Ishikawa (cell line): ENCODE measurements at regions not wholly inside any gene's neighbourhood (a gene's known extent, or its start where the extent isn't known, plus 50 kb on each side); places are given as distances from the start of the nearest gene placed in this dataset.

Experiments used
- CEBPB ChIP-seq: IDR thresholded peaks from 2 replicates; pipeline ENCODE4 v1.6.1; 2012
- CREB1 ChIP-seq: IDR thresholded peaks from 2 replicates; pipeline ENCODE4 v1.6.1; 2012; ENCODE audit warnings: low read depth
- EGR1 ChIP-seq: IDR thresholded peaks from 2 replicates; pipeline ENCODE4 v1.6.1; 2012
- EP300 ChIP-seq: IDR thresholded peaks from 2 replicates; pipeline ENCODE4 v1.6.1; 2012; ENCODE audit warnings: borderline replicate concordance
- FOXM1 ChIP-seq: IDR thresholded peaks from 2 replicates; pipeline ENCODE4 v1.6.1; 2012; ENCODE audit warnings: low read depth, borderline replicate concordance
- MAX ChIP-seq: IDR thresholded peaks from 2 replicates; pipeline ENCODE4 v1.6.1; 2012
- NFIC ChIP-seq: IDR thresholded peaks from 2 replicates; pipeline ENCODE4 v1.6.1; 2012
- RAD21 ChIP-seq: IDR thresholded peaks from 2 replicates; pipeline ENCODE4 v1.6.1; 2012; ENCODE audit warnings: low read depth
- REST ChIP-seq: IDR thresholded peaks from 2 replicates; pipeline ENCODE4 v1.6.1; 2012; ENCODE audit warnings: low read depth, mild to moderate bottlenecking
- TAF1 ChIP-seq: IDR thresholded peaks from 2 replicates; pipeline ENCODE4 v1.6.1; 2012; ENCODE audit warnings: low read depth, mild to moderate bottlenecking
- TCF12 ChIP-seq: IDR thresholded peaks from 2 replicates; pipeline ENCODE4 v1.6.1; 2012; ENCODE audit warnings: low read depth
- USF1 ChIP-seq: IDR thresholded peaks from 2 replicates; pipeline ENCODE4 v1.6.1; 2012
- YY1 ChIP-seq: IDR thresholded peaks from 2 replicates; pipeline ENCODE4 v1.6.1; 2012; ENCODE audit warnings: low read depth
- ZBTB7A ChIP-seq: IDR thresholded peaks from 2 replicates; pipeline ENCODE4 v1.6.1; 2012; ENCODE audit warnings: low read depth

GRCh38 chr22:47698906-47699305, 936.5 kb downstream of the TBC1D22A start:
- no peak for TF ChIP-seq TCF12
- no peak for TF ChIP-seq RAD21
- TF ChIP-seq CREB1, result no peak
- TF ChIP-seq FOXM1, result no peak
- no peak for TF ChIP-seq USF1
- TF ChIP-seq EP300, result no peak
- TF ChIP-seq YY1, result no peak
- no peak for TF ChIP-seq CEBPB
- no peak for TF ChIP-seq NFIC
- no peak for TF ChIP-seq REST
- TF ChIP-seq TAF1, result no peak
- no peak for TF ChIP-seq ZBTB7A
- TF ChIP-seq EGR1, result no peak
- TF ChIP-seq MAX, result no peak
